HG02642 (cell line): ENCODE measurements at regions not wholly inside any gene's neighbourhood (a gene's known extent, or its start where the extent isn't known, plus 50 kb on each side); places are given as distances from the start of the nearest gene placed in this dataset.

Source experiments
- ATAC-seq: cut with Tn5 transposase; IDR thresholded peaks from one replicate; pipeline ENCODE4 v1.9.1; 2021; ENCODE audit warnings: mild to moderate bottlenecking; ENCODE audit not compliant: unreplicated experiment, poor library complexity

DNA sequence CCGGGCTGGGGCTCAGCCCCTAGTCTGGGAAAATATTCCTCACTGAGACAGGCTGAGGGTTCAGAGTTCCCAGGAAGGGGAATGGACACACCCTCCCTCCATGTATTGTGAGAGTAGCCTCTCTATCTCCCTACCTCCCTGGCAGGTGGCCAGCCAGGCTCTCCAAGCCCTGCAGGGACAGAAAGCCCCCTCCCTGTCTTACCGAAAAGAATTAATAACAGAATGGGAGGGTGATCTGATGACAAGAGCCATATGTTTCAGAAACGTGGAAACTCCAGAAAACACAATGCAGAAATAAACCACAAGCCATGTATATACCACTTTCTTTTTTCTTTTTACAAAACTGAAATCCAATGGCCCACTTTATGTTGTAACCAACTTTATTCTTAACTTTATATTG is 140.0 kb downstream of the CHST1 start:
- no peak for ATAC-seq

- no peak for ATAC-seq
Measured at GRCh38 chr11:45523760-45524159, 141.7 kb downstream of the CHST1 start.

DNA sequence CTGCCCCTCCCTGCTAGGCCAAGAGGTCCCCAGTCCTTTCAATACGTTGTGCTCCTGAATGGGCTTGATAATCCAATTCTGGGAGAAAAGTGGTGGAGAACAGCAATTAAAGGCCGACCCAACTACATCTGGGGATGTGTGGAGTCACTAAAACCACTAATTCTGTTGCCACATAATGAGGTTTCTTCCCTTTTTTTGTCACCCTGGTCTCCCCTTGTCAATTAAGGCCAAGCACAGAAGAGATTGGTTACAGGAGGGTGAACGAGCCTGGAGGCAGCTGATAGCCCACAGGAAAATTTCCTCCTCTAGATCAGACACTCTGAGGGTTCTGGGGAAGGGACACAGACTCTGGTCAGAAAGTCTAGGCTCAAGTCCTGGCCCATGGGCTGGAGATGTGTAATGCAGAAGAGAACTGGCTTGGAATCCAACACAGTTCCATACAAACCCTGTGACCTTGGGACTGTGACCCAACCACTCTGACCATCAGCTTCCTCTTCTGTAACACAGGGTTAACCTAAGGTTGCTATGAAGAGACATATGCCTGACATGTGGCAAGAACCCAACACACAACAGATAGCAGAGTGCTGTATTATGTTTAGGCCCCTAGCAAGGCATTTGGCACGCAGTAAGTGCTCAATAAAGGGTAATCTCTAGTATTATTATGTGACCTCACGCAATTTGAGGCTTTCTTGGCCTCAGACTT is 146.4 kb downstream of the CHST1 start:
- no peak for ATAC-seq

- no peak for ATAC-seq
Measured at GRCh38 chr11:45518141-45518832, 147.1 kb downstream of the CHST1 start.

DNA sequence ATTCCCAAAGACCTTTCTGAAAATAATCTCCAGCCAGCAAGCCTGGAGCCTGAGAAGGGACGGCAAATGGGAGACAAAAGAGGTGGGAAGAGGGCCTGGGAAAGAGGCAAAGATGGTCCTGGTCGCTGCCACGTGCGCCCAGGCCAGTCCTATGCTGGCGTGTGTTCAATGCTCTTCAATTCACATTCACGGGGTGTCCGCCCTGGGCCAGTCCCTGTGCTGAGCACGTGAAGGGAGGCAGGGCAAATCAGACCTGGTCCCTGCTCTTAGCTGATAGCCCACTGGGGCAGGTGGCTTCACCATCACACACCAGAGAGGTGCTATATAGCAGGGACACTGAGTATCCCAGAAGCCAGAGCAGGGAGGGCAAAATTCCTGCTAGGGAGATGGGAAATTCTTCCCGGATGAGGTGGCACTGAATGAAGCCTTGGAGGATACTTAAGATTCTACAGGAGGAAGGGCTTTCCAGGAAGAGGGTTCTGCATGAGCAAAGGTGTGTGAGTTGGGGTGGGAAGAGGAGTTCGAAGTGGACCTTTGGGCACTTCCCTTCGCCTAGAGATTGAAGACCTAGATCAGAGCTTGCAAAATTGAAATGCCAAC is 148.2 kb downstream of the CHST1 start:
- ATAC-seq, result no peak

GRCh38 chr11:45513821-45514340 is 151.5 kb downstream of the CHST1 start:
- ATAC-seq, result no peak

DNA sequence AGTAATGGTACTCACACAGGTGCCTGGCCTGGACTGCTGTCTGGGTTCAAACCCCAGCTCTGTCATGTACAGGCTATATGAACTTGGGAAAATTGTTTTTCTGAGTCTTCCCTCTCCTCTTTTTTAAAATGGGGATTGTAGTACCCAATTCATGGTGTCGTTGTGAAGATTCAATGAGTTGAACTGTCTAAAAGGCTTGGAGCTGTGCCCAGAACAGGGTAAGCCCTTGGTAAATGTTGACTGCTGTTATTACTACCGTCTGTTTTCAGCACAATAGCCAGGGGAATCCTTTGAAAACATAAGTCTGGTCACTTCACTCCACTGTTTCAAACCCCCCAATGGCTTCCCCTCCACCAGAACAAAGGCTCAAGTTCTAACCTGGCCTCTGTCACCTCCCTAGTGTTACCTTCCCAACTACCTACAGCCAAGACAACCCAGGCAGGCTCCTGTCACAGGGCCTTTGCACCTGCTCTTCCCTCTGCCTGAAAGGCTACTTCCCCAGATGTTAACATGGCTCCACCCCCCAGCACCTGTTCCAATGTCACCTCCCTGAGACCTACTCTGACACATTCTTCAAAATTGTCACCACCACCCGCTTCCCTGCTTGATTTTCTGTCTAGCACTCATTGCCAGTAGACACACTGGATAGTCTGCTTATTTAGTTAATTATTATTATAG is 152.8 kb downstream of the CHST1 start:
- no peak for ATAC-seq

DNA sequence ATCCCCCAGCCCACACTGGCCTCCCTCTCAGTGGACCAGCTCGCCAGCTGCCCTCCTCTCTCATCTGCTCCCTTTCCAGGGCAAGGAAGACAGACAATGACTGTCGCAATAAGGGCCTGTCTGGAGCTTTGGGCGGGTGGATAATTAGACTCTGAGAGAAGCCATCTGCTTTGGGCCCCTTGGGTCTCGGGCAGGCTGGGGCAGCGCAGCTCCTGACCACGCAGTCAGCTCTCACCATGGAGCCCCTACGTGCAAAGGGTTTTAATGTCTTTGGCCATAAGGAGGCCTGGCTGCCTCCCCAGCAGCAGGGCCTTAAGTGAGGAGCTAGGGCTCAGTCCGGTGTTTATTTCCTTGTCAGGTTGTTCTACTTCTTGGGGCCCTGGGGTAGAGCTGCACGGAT is 153.9 kb downstream of the CHST1 start:
- ATAC-seq, result no peak

DNA sequence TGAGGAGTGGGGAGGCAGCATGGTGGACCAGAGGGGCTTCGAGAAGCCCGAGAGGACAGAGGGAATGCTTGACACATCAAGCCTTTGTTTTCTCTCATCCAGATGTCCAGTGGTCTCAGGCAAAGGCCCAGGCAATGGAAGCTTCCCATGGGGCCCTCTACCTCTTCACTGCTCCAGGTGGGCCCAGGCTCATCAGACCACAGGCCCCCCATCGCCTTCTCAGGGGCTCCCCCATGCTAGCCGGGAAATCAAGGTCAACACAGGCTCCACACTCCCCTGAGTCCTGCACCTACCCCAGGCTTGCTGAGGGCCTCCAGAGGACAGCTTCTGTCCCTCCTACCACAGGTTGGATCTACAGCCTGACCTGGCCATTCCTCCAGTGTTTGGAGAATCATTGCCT is 157.5 kb downstream of the CHST1 start:
- ATAC-seq, result no peak

GRCh38 chr11:45503311-45503710 is 162.1 kb downstream of the CHST1 start:
- no peak for ATAC-seq

- no peak for ATAC-seq
Measured at GRCh38 chr11:45502226-45502545, 163.2 kb downstream of the CHST1 start.

- ATAC-seq, result no peak
Measured at GRCh38 chr11:45501392-45502225, 163.8 kb downstream of the CHST1 start.

- no peak for ATAC-seq
Measured at GRCh38 chr11:45500451-45500850, 165.0 kb downstream of the CHST1 start.

- no peak for ATAC-seq
Measured at GRCh38 chr11:45494738-45495137, 170.7 kb downstream of the CHST1 start.

DNA sequence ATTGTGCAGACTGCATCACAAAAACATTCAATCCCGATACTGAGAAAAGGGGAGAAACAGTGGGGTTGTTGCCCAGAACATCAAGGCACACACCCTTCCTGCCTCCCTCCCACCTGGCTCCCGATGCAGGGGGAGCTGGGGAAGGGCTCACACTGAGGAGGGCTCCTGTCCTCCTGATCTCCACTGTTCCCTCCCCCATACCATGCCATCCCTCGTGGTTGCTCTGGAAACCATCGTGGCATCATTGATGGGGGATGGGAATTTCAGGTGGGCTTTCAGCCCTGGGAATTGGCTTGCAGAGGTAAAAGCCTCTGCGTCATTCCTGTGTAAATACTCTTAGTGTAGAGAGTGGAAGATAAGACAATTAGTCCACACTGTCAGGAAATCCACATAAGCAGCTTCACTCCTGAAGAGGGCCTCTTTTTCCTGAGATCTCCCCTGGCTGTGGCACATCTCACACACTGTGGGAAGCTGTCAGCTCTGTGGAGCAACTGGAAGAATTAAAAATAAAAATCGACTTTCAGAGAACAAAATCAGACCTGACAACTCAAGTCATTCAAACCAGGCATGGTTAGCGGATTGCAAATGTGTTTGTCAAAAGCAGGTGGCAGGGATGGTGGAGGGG is 176.0 kb downstream of the CHST1 start:
- no peak for ATAC-seq

DNA sequence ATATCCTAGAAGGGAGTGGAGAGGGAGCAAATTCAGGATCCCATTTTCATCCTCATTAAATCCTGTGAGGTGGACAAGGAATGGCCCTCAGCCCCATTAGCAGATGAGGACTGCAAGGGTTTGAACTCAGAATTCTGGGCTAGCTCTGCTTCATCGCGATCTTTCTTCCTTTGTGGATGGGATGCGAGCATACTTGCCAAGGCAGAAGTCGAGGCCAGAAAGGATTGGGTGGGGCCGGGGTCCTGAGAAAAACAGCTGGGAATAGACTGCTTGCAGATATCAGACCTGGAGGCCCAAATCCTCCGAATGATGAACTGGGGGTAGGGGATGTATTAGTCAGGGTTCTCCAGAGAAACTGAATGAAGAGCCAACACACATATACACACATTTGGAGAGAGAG is 179.0 kb downstream of the CHST1 start:
- no peak for ATAC-seq

- no peak for ATAC-seq
Measured at GRCh38 chr11:45485070-45485707, 180.2 kb downstream of the CHST1 start.

GRCh38 chr11:45484326-45484883 is 181.0 kb downstream of the CHST1 start:
- no peak for ATAC-seq

- no peak for ATAC-seq
Measured at GRCh38 chr11:45483416-45483815, 182.0 kb downstream of the CHST1 start.
